ENCODE measurements at regions not wholly inside any gene's neighbourhood (a gene's known extent, or its start where the extent isn't known, plus 50 kb on each side); places are given as distances from the start of the nearest gene placed in this dataset.
A peak's percentile ranks its signal among the peaks of the same experiment; 100 is the strongest.
"Not testable (repeated sequence)": the region's sequence is repeated elsewhere in the genome, so short reads cannot be mapped to it uniquely, and the experiment has no call there.

- no peak for DNase-seq (ENCODE audit: low spot score)
These were observed 50.8 kb upstream of the MAX start for GRCh38 chr14:65153101-65153500.

GRCh38 chr14:65156568-65157366 is 54.5 kb upstream of the MAX start:
- DNase-seq (ENCODE audit: low spot score): no peak

DNA sequence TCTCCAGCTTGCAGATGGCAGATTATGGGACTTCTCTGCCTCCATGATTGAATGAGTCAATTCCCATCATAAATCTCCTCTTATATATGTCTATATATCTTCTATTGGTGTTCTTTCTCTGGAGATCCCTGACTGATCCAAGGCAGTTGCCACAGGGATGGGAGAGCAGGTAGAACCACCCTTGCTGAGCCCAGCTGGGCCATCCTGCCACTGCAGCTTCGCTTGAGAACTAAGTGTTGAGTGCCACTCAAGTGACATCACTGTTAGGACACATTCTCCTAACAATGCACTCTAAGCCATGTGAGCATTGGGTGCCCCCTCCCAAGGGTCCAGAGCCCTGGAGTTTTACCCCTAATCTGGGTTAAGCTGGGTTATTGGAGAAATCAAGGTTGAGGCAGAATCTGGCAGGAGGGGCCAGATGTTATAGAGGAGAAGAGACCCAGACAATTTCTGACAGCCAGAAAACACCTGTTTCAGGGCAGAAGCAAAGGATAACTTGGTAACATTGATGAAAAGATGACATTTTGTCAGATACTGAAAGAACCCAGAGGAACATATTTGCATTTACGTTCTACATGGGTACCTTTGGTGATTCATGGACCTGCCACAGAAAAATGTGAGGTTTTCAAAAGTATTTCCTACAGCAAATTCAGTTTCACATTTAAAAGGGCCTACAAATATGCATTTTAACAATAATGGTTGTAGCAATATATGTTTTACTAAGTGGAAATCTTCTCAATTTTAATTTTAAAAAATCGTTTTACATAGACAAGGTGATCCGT is 57.2 kb upstream of the MAX start:
- DNase-seq (ENCODE audit: low spot score): no peak

- DNase-seq (ENCODE audit: low spot score): no peak
These were observed 57.8 kb upstream of the MAX start for GRCh38 chr14:65160091-65160490.

- no peak for DNase-seq (ENCODE audit: low spot score)
These were observed 59.7 kb upstream of the MAX start for GRCh38 chr14:65162031-65162430.

DNA sequence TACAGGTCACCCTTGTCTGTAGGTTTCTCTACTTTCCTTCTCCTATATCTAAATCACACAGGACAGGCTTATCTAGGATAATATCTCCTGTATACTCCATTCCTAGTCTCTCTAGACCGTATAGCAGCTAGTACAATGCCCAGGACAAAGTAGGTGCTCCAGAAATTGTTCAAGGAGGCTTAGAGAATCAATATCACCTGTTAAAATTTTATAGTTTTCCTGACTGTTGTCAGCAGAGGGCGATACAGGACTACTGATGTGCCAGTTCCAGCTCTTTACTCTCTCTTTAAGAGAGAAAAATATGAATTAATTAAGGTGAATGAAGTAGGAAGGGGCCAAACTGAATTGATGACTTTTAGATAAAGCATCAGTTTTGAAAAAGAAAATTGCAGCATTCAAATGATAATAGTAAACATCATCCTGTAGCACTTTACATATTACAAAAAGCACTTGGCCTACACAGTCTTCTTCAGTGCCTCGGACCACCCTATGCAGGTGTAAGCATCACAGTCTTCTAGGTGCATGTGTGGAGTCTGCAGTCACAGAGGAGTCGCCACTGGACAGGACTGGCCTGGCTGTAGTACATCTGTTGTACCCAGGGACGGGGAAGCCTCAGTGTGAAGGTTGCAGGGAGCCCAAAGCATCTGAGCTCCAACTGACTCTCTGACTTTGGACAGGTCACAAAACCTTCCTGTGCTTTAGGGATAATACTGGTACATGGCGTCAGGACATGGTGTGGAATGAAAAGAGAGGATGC is 61.9 kb upstream of the MAX start:
- DNase-seq (ENCODE audit: low spot score): peak; percentile 60

GRCh38 chr14:65164825-65165135 is 62.5 kb upstream of the MAX start:
- DNase-seq (ENCODE audit: low spot score): no peak

- peak; percentile 38 for DNase-seq (ENCODE audit: low spot score)
These were observed 64.8 kb upstream of the MAX start for GRCh38 chr14:65167072-65167645.

GRCh38 chr14:65168840-65169239 is 66.5 kb upstream of the MAX start:
- no peak for DNase-seq (ENCODE audit: low spot score)

GRCh38 chr14:65169351-65169750 is 67.0 kb upstream of the MAX start:
- no peak for DNase-seq (ENCODE audit: low spot score)

DNA sequence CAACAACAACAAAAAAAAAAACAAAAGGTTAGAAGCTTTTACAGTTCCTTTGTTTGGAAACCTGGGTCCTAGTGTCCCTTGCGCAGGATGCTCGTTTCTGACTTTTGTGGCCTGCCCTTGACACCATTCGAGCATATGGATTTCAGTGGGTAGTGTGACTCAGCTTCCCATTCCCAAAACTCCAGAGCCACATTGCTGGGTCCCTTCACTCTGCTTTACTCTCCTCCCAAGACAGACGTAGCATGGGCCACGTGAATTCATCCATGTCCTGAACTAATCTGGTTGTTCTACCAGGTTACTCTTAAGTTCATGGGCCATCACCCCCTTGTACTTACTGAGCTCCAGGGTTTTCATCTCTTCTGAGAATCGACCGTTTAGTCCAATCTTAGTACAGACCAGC is 68.0 kb upstream of the MAX start:
- no peak for DNase-seq (ENCODE audit: low spot score)

DNA sequence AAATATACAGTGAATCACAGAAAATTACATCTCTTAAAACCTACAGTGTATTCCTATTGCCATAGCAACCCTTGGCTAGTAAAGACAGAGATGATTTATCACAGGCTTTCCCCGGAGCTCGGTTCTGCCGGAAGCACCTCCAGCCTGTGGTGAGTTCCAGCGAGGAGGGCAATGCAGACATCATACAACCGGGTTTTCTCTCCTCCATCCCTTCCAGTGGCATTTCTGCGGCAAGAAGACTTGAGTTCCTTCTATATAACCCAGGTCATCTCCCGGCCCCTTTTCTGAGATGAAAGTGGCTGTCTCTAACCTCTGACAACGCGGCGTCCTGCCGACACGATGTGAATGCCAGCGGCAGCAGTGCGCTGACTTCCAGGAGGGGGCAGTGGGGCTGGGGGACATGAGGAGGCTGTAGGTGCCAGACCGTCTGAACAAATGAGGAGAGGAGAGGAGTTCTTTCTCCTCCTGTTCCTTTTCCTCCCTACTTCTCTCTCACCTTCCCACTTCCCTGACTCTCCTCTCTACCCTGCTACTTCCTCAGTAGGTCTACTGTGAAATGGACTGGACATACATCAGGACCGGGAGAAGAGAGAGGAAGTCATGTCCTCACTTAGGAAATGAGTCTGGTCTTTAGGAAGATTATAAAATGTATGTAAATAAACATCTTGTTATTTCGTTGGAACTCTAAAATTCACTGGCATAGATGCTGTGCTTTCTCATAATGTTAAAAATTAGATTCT is 68.6 kb upstream of the MAX start:
- DNase-seq (ENCODE audit: low spot score): peak; percentile 25

DNA sequence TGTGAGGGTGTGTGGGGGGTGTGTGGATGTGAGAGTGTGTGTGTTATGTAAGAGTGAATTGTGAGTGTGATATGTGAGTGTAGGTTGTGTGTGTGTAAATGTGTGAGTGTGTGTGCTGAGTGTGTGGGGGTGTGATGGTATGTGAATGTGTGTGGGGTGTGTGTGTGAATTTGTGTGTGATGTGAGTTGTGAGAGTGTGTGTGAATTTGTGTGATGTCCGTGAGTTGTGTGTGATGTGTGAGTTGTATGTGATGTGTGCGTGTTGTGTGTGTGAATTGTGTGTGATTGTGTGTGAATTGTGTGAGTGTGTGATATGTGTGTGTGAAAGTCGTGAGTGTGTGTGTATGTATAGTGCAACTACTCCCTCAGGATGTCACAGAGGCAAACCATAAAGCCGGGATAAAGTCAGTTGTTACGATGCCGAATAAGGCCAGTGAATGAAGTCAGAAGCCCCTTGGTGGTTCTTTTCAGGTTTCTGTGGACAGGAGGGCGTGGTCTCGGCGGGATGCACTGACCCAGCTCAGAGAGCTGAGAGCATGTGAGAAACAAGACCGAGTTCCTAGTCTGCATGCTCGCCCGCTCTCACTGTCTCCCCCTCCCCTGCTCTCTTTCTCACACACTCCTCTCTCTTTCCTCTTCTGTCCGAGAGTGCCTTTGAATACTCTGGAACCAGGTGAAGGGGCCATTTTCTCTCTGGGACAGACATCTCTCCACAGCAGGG is 71.8 kb upstream of the MAX start:
- no peak for DNase-seq (ENCODE audit: low spot score)

DNA sequence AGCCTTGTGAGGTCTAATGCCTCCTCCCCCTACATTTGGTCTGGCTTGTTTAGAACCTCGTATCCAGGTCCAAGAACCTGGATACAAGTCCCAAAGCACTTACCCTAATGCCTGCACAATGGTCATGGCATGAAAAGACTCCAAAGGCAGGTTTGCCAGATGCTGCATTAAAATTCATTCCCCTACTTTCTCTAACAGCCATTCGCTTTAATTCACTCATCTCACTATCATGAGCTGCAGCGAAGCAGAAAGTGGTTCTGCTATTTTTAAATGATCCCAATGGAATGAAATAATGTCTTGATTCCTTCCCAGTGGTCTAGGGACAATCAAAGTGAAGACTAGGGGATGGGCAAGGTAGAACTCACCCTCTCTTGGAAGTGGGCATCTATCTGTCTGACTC is 72.5 kb upstream of the MAX start:
- DNase-seq (ENCODE audit: low spot score): no peak

- DNase-seq (ENCODE audit: low spot score): no peak
These were observed 75.2 kb upstream of the MAX start for GRCh38 chr14:65177551-65177950.

DNA sequence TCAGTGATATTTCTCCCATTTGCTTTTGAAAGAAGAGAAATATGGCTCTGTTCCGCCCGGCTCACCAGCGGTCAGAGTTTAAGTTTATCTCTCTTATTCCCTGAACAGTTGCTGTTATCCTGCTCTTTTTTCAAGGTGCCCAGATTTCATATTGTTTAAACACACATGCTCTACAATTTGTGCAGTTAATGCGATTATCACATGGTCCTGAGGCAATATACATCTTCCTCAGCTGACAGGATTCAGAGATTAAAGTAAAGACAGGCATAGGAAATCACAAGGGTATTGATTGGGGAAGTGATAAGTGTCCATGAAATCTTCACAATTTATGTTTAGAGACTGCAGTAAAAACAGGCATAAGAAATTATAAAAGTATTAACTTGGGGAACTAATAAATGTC is 76.9 kb upstream of the MAX start:
- not testable (repeated sequence) for DNase-seq (ENCODE audit: low spot score)

DNA sequence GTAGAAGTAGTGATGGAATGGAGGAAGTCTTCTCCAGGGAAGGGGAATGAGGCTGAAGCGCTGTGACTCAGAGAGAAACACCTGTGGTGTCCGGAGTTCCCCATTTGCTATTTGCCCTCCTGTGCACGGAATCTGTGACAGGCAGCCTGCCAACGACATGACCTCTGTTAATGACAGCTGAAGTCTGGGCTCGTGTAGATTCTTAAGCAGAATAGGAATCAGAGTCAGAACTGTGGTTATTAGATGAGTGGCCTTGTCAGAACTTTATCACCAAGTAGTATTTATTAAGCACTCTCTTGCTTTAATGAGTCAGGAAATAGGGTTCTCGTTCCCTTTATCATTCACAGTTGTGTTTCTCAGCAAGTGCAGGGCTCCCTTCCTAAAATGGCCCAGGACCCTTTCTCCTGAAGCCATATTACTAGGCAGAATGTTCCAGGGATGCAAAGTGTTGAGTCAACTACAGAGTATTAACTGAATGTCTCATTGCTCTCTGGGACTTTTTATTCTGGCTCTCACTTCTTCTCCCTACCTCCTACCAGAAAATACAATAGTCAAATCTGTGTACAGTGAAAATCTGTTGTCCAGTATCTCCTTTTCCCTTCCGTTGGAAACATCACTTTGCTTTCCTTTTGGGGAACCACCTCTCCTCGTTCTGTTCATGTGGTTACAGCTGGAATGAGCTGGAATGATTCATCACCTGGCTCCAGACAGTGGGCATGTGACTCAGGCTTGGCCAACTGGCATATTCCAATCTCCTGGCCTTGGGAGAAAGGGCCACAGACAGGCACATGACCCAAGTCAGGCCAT is 77.8 kb upstream of the MAX start:
- peak; percentile 87 for DNase-seq (ENCODE audit: low spot score)

DNA sequence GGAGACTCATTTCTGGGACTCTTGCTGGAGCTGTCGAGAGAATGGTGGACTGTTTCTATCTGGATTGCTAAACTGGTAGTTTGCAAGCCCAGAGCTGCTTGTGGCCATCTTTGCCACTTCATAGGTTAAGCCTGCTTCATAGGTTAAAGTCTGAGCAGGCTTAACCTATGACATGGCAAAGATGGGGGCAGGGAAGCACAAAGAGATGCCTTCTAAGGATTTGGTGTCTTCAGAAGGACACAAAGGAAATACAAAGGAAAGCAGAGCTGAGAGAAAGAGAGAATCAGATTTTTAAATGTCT is 78.4 kb upstream of the MAX start:
- DNase-seq (ENCODE audit: low spot score): no peak

DNA sequence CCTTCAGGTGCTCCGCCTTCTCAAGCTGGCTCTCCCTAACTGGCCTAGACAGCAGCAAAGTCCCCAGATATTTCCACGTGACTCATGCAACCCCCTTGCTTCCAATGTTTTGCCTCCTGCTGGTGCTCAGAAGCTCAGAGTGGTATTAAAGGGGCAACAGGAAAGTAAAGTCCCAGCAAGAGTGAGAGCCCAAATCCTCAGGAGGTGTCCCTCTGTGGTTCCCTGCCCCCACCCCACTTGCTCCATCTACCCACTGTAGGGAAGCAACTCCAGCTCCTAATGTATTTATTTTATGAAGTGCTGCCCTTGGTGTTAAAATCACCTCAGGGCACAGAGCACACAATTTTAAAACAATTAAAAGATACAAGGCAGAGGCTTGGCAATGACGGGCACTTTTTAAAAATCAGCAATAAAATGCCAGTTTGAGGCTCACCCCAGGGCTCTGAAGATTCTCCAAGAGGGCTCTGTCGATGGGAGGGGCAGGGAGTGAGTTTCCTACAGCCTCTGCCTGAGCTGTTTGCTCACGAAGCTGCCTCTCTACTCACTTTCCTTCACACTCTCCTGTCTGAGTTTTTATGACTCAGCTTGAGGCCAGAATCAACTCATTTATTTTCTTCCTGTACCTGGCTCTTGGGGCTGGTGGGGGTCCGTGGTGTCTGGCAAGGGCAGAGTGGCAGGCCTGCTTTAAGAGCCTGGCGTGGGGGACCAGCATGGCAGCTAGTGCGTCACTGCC is 81.9 kb upstream of the MAX start:
- DNase-seq (ENCODE audit: low spot score): no peak

GRCh38 chr14:65185829-65186228 is 83.5 kb upstream of the MAX start:
- DNase-seq (ENCODE audit: low spot score): no peak
